ENCODE measurements at regions not wholly inside any gene's neighbourhood (a gene's known extent, or its start where the extent isn't known, plus 50 kb on each side); places are given as distances from the start of the nearest gene placed in this dataset.

- no peak for DNase-seq
Measured at GRCh38 chr2:38202713-38203445, 126.9 kb upstream of the CYP1B1 start.

GRCh38 chr2:38201784-38202183 lies 125.8 kb upstream of the CYP1B1 start:
- DNase-seq: no peak

DNA sequence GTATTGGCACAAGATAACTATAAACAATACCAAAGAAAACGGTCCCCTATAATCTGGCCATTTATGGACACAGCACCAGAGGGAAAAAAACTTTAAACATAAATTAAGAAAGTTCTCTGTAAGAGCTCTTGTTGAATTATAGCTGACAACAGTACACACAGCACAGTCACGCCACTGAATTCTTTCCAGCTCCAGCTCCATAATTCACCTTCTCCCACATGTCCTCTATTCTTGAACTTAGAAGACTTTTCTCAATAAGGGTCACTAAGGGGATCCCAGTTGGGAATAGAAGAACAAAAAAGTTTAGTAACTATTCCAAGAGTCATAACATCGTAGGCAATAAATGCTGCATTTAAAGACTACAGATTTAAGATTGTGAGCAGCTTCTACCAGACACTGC lies 124.6 kb upstream of the CYP1B1 start:
- no peak for DNase-seq

DNA sequence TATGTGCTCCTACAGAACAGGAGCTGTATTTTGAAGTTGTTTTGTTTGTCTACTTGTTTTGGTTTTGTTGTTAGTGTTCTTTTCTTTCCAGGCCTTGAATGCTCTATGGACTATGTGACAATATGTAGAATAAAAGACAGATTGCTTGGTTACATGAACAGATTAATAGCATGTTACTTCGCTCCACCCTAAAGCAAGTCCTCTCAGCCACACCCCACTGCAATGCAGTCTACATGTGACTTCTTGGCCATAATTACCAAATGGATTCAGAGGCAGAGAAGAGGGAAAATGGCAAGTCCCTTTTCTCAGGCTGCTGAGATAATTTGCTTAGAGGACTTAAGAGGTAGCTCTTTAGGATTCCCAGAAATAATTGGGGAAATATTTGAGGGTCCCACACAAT lies 123.2 kb upstream of the CYP1B1 start:
- no peak for DNase-seq

DNA sequence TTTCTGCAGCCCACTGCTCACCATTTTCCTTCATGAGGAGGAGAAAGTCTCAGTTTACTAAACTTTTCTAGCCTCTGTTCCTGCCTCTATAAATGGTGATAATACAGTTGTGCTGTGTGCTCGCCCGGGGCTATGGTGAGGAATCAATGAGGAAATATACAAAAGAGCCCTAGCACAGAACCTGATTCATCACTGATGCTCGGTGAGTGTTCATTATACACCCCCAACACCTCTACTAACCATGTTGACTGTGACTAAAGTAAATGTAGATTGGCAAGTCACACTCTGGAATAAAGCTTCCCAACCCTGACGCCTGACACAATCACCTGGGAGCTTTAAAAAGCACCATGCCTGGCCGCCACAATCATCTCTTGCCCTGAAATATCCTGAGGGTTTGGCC lies 118.8 kb upstream of the CYP1B1 start:
- no peak for DNase-seq

DNA sequence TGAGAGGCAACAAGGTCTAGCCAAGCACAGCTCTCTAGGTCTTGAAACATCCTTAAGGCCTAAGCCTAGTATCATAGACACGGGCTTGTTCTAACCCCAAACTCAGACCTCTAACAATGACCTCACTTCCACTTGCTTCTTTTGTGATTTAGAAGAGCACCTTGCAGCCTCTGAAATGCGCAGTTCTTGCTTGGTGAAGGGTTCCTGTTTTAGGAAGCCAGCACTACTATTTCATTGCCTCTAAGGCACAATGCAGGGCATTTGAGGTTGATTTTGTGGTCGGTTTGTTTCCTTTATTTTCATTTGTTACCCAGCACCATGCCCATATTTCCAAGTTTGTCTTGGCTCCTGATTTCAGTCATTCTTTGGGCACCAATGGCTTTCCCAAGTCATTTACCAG lies 117.0 kb upstream of the CYP1B1 start:
- DNase-seq: no peak

GRCh38 chr2:38192046-38192445 lies 116.1 kb upstream of the CYP1B1 start:
- DNase-seq: no peak

- no peak for DNase-seq
Measured at GRCh38 chr2:38191516-38191915, 115.6 kb upstream of the CYP1B1 start.

DNA sequence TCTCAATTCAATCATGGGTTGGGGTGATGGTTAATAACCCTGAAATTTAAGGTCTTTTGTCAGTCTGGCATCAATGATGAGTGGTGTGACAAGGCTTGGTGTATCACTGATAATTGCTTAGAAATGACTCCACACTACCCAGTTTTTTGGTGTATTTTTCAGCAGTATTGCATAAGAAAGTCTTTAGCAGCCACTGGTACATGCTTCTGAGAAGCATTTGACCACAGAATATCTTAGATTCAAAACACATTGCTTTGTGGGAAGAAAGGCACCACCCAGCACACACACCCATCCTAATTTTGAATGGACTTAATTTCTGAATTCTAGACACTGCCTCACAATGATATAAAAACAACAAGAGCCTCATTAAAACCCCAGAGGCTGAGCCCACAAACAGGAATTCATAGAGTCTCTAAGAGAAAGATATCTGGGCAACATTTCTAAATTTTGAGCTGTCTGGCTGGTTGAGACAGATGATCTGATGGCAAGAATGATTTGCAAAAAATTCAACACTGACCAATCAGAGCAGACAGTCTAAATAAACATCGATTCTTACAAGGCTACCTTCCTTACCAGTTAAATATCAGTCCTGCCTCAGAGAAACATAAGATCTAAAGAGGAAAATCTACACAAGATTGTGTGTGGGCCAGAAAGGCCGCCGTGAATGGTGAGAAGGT lies 114.7 kb upstream of the CYP1B1 start:
- no peak for DNase-seq

GRCh38 chr2:38187541-38188011 lies 111.6 kb upstream of the CYP1B1 start:
- DNase-seq: no peak

GRCh38 chr2:38185012-38185491 lies 109.1 kb upstream of the CYP1B1 start:
- no peak for DNase-seq

GRCh38 chr2:38182492-38183003 lies 106.6 kb upstream of the CYP1B1 start:
- no peak for DNase-seq

- no peak for DNase-seq
Measured at GRCh38 chr2:38181806-38182491, 106.0 kb upstream of the CYP1B1 start.

DNA sequence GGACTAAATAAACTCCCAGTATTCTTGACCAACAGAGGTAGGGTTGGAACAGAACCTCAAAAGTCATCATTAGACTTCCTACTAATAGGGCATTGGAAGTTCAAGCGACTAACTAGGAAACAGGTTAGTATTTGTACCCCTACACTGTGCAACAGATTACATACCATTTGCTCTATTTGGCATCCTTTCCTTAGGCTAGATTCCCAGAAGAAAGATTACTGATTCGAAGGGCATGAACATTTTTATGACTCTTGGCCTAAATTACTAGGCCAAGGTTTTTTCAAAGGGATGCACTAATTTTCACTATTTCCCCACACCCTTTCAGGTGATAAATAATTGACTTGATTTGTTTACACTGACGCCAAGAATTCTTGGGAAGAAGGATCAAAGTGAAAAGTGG lies 104.8 kb upstream of the CYP1B1 start:
- DNase-seq: no peak

DNA sequence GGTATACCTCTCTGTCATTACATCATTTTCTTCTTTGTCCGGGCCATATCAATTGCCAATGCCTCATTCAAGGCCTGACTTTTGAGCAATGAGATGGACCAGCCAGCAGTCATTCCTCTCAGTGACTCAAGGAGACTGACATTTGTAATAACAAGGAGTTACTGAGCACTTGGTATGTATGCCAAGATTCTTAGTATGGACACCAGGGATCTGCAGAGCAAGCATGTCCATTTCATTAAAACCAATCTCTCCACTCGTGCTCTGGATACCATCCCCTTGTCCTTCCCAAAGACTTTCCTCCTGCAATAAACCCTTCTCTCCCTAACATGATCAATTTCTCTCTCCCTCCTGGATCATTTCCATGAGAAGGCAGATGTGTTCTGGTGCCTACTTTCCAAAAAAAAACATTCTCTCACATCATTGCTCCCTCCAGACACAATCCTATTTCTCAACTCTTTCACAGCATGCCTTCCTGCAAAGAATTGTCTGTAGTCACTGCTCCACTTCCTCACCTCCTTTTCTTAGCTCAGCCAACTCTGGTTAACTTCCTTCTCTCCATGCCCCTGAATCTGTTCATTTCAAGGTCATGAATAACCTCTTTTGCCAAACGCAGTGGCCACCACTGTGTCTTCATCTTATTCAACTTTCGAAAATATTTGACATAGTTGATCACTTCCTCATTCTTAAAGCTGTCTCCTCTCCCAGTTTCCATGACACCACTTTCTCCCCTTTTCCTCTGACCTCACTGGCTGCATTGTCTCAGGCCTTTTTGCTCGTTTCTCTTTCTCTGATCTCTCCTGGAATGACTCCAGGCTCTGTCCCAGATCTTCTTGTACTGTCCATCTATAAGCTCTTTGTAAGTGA lies 102.8 kb upstream of the CYP1B1 start:
- DNase-seq: no peak

- DNase-seq: no peak
Measured at GRCh38 chr2:38178119-38178518, 102.2 kb upstream of the CYP1B1 start.

GRCh38 chr2:38176619-38177021 lies 100.7 kb upstream of the CYP1B1 start:
- DNase-seq: no peak

DNA sequence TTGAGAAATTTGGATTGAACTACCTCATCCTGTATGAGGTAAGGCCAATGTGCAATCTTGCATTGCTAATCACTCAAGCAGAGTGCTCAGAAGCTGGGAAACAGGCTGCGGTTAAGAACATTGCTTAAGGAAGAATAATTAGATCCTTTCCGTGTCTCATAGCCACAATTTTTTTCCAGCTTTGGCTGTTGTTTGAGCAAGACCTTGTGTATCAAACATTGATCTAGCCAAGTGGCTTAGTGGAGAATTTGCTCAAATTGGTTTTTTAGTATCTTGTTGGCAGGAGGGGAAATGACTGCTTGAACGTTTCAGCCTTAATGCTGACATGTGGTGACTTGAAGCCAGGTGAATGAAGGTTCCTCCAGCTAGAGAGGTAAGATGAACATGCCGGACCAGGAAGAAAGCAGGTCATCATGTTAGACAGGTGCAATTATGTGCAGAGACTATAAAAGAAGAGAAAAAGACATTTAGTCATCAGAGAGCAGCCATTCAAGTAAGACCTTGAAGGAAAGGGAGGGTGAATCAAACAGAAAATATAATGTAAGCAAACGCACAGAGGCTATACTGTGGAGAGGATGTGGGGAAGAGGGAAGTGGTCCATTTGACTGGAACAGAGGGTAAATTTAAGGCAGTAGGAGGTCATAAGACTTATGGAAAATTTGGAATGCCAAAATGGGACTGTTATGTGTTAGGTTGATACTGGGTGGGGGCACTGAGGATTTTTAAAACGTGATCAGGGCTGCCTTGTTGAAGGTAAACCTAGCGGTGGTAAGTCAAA lies 98.9 kb upstream of the CYP1B1 start:
- DNase-seq: no peak

GRCh38 chr2:38174131-38174530 lies 98.2 kb upstream of the CYP1B1 start:
- no peak for DNase-seq

DNA sequence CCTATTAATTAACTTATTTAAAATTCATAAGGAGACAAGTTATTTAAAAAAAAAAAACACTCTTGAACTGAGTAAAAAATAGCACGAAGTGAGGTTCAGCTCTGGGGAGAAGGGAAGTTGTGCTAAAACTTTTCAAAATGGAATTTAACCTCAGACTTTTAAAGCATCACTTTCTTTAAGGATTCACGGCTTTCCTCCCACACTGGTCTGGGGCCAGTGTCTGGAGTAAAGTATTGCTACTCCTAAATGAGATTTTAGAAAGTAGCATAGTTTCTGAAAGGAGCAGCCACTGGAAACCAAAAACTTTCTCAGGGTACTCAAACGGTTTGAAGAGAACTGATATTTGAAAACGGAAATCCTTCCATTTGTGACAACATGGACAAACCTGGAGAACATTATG lies 97.7 kb upstream of the CYP1B1 start:
- DNase-seq: no peak

DNA sequence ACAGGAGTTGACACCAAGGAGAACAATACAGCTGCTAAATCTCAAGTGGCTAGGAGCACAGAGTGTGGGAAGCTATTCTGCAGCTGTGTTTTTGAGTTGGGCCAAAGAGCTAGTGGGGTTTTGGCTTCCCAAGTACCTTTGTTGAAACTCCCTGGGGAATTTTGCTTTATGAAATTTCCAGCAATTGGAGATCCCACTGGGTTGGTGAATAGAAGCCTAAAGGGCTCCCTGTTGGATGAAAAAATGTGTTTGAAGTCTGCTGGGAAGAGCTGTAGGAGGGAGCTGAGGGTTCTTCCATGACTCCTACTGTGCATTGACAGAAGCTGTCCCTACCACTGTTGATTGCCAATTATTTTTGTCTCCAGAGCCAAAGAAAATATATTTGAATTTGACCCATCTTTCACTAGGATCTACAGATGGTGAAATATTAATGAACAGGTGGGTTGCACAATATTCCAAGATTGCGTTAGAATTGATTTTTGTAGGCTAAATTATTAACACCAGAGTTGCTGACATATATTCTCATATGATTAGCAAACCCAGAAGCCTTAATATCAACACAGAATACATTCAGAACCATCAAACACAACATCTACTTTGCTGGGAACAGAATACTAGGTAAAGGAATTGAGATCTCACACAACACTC lies 95.4 kb upstream of the CYP1B1 start:
- no peak for DNase-seq
